Liver (tissue), 8 donors: ENCODE measurements at regions not wholly inside any gene's neighbourhood (a gene's known extent, or its start where the extent isn't known, plus 50 kb on each side); places are given as distances from the start of the nearest gene placed in this dataset.
"Not testable (repeated sequence)": the region's sequence is repeated elsewhere in the genome, so short reads cannot be mapped to it uniquely, and the experiment has no call there.

ENCODE experiments used
- DNase-seq: peaks from one replicate; pipeline ENCODE4 v3.0.0-alpha.2; 2017; ENCODE audit warnings: low spot score
- H3K27ac ChIP-seq, 2 donors: one replicate each; pipeline ENCODE4 v1.7.0; 2013; ENCODE audit warnings: inconsistent platforms in 2 of 2, low read length in 2 of 2, control low read depth in 1 of 2, low read depth in 1 of 2, mild to moderate bottlenecking in 1 of 2
- H3K27me3 ChIP-seq, 4 donors: one replicate each; pipeline versions ENCODE4 v1.6.1 to v1.7.0; 2013; ENCODE audit warnings: low read length in 3 of 4, inconsistent platforms in 1 of 4, mild to moderate bottlenecking in 1 of 4, moderate library complexity in 1 of 4; ENCODE audit not compliant: control insufficient read depth in 4 of 4, insufficient read depth in 4 of 4
- H3K36me3 ChIP-seq, 4 donors: one replicate each; pipeline versions ENCODE4 v1.6.1 to v1.7.0; 2013; ENCODE audit warnings: low read length in 3 of 4, mild to moderate bottlenecking in 3 of 4, low read depth in 1 of 4, moderate library complexity in 1 of 4; ENCODE audit not compliant: control insufficient read depth in 4 of 4, insufficient read depth in 3 of 4
- H3K4me1 ChIP-seq, 4 donors: one replicate each; pipeline versions ENCODE4 v1.6.1 to v1.7.0; 2013; ENCODE audit warnings: low read length in 3 of 4, mild to moderate bottlenecking in 3 of 4, moderate library complexity in 1 of 4; ENCODE audit not compliant: control insufficient read depth in 4 of 4, insufficient read depth in 4 of 4
- H3K4me3 ChIP-seq, 3 donors: one replicate each; pipeline versions ENCODE4 v1.6.1 to v1.7.0; 2013; ENCODE audit warnings: low read length in 3 of 3, control low read depth in 1 of 3, low read depth in 1 of 3, mild to moderate bottlenecking in 1 of 3
- H3K9ac ChIP-seq, 2 donors: one replicate each; pipeline ENCODE4 v1.7.0; 2013; ENCODE audit warnings: low read length in 2 of 2, mild to moderate bottlenecking in 2 of 2, moderate library complexity in 2 of 2, control low read depth in 1 of 2, low read depth in 1 of 2
- H3K9me3 ChIP-seq, 4 donors: one replicate each; pipeline versions ENCODE4 v1.6.1 to v1.7.0; 2013; ENCODE audit warnings: low read length in 3 of 4; ENCODE audit not compliant: control insufficient read depth in 4 of 4
- FOXA1 ChIP-seq: IDR thresholded peaks from 2 replicates; pipeline ENCODE4 v1.6.1; 2016; ENCODE audit warnings: antibody characterized with exemption
- FOXA2 ChIP-seq: IDR thresholded peaks from 2 replicates; pipeline ENCODE4 v1.6.1; 2016; ENCODE audit warnings: antibody characterized with exemption
- GABPA ChIP-seq, 2 donors: IDR thresholded peaks in 1 of 2; conservative IDR thresholded peaks in 1 of 2; 2 replicates each; pipeline ENCODE4 v1.6.1; 2016; ENCODE audit warnings: antibody characterized with exemption in 2 of 2, mild to moderate bottlenecking in 1 of 2, moderate library complexity in 1 of 2
- HNF4G ChIP-seq: IDR thresholded peaks from 2 replicates; pipeline ENCODE4 v1.6.1; 2016; ENCODE audit warnings: antibody characterized with exemption
- JUND ChIP-seq, 2 donors: IDR thresholded peaks; 2 replicates each; pipeline ENCODE4 v1.6.1; 2016; ENCODE audit warnings: antibody characterized with exemption in 2 of 2
- NR2F2 ChIP-seq: IDR thresholded peaks from 2 replicates; pipeline ENCODE4 v1.6.1; 2016; ENCODE audit warnings: antibody characterized with exemption
- RAD21 ChIP-seq, 2 donors: IDR thresholded peaks; 2 replicates each; pipeline ENCODE4 v1.6.1; 2016; ENCODE audit warnings: antibody characterized with exemption in 2 of 2, mild to moderate bottlenecking in 2 of 2
- RXRA ChIP-seq, 2 donors: IDR thresholded peaks; 2 replicates each; pipeline ENCODE4 v1.6.1; 2017 to 2018; ENCODE audit warnings: antibody characterized with exemption in 2 of 2, mild to moderate bottlenecking in 1 of 2
- SP1 ChIP-seq: IDR thresholded peaks from 2 replicates; pipeline ENCODE4 v1.6.1; 2018; ENCODE audit warnings: antibody characterized with exemption, mild to moderate bottlenecking
- YY1 ChIP-seq: IDR thresholded peaks from 2 replicates; pipeline ENCODE4 v1.6.1; 2016; ENCODE audit warnings: antibody characterized with exemption, mild to moderate bottlenecking
- WGBS: extraction: QIAGEN DNeasy Blood & Tissue Kit; methylation state at CpG from one replicate; pipeline ENCODE4 v1.1.7; 2013; 5-methylcytosine and 5-hydroxymethylcytosine counted together
- TF ChIP-seq, protein P1 (sequence below): IDR thresholded peaks from 2 replicates; pipeline ENCODE4 v1.6.1; 2016; ENCODE audit warnings: antibody characterized with exemption
- TF ChIP-seq, protein P2 (sequence below): IDR thresholded peaks from 2 replicates; pipeline ENCODE4 v1.6.1; 2016; ENCODE audit warnings: antibody characterized with exemption, mild to moderate bottlenecking
- TF ChIP-seq, protein P3 (sequence below): IDR thresholded peaks from 2 replicates; pipeline ENCODE4 v1.6.1; 2016; ENCODE audit warnings: antibody characterized with exemption
- TF ChIP-seq, protein P4 (sequence below): IDR thresholded peaks from 2 replicates; pipeline ENCODE4 v1.6.1; 2016; ENCODE audit warnings: antibody characterized with exemption
- TF ChIP-seq, protein P5 (sequence below): fragments of 150-350 bp; IDR thresholded peaks from 2 replicates; pipeline ENCODE4 v1.5.1; 2017; ENCODE audit warnings: improper control_type of control experiment, low read depth, low read length; ENCODE audit not compliant: missing input control
- donor health status: healthy.
- donor health status: healthy.
- donor health status: healthy.
- donor health status: healthy.
- donor health status: healthy.

DNA sequence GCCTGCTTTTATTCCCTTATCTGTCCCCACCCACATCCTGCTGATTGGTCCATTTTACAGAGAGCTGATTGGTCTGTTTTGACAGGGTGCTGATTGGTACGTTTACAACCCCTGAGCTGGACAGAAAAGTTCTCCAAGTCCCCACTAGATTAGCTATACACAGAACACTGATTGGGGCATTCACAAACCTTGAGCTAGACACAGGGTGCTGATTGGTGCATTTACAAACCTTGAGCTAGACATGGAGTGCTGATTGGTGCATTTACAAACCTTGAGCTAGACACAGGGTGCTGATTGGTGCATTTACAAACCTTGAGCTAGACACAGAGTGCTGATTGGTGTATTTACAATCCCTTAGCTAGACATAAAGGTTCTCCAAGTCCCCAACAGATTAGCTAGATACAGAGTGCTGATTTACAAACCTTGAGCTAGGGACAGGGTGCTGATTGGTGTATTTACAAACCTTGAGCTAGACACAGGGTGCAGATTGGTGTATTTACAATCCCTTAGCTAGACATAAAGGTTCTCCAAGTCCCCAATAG, 158.2 kb downstream of the BRD1 start:
- H3K9ac ChIP-seq, H3K4me1 ChIP-seq, H3K27ac ChIP-seq, H3K36me3 ChIP-seq, H3K9me3 ChIP-seq, H3K4me3 ChIP-seq, H3K27me3 ChIP-seq, DNase-seq: not testable (repeated sequence)
- WGBS, result 80% methylated on average over 1 of the region's 1 CpG

DNA sequence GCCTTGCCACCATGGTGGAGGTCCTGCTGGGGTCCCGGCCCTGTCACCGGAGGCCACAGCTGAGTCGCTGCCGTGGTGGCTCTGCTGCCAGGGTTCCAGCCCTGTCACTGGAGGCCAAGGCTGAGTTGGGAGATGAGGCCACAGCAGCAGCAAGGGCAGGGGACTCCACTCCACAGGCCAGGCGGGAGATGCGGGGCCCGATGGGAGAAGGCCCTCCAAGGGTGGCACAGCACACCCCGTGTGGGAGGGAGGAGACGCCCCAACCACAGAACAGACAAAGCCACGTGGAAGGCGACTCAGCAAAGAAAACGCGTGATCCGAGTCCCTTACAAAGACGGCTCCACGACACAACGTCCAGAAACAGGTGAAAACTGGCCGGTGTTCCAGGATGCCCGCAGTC, 159.3 kb downstream of the BRD1 start:
- Histone ChIP-seq H3K4me3 (no peak overlapping the region), H3K27me3 (peaks cover 0 to 6% (median 5%) of the 10 kb centered on the region in 4 donors), H3K36me3 (no peaks in the 10 kb centered on the region), H3K4me1 (peaks cover 0 to 5% (median 0%) of the 10 kb centered on the region in 4 donors), H3K9me3 (no peaks in the 10 kb centered on the region), H3K9ac (no peak overlapping the region), H3K27ac (no peak overlapping the region)
- no peak for DNase-seq
- WGBS, result 80% methylated on average over 19 of the region's 19 CpGs
- TF ChIP-seq JUND (IDR thresholded peaks at IDR 0.05) (no peak), RAD21 (IDR thresholded peaks at IDR 0.05) (no peak), YY1 (no peak), FOXA2 (no peak), NR2F2 (no peak), RXRA (IDR thresholded peaks at IDR 0.05) (no peak), HNF4G (no peak), FOXA1 (no peak), GABPA (IDR thresholded peaks at IDR 0.05 in 1 of 2, conservative IDR thresholded peaks at IDR 0.05 in 1 of 2) (no peak), SP1 (no peak)
- TF ChIP-seq, protein P1, sequence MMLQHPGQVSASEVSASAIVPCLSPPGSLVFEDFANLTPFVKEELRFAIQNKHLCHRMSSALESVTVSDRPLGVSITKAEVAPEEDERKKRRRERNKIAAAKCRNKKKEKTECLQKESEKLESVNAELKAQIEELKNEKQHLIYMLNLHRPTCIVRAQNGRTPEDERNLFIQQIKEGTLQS, result no peak
- TF ChIP-seq, protein P2, sequence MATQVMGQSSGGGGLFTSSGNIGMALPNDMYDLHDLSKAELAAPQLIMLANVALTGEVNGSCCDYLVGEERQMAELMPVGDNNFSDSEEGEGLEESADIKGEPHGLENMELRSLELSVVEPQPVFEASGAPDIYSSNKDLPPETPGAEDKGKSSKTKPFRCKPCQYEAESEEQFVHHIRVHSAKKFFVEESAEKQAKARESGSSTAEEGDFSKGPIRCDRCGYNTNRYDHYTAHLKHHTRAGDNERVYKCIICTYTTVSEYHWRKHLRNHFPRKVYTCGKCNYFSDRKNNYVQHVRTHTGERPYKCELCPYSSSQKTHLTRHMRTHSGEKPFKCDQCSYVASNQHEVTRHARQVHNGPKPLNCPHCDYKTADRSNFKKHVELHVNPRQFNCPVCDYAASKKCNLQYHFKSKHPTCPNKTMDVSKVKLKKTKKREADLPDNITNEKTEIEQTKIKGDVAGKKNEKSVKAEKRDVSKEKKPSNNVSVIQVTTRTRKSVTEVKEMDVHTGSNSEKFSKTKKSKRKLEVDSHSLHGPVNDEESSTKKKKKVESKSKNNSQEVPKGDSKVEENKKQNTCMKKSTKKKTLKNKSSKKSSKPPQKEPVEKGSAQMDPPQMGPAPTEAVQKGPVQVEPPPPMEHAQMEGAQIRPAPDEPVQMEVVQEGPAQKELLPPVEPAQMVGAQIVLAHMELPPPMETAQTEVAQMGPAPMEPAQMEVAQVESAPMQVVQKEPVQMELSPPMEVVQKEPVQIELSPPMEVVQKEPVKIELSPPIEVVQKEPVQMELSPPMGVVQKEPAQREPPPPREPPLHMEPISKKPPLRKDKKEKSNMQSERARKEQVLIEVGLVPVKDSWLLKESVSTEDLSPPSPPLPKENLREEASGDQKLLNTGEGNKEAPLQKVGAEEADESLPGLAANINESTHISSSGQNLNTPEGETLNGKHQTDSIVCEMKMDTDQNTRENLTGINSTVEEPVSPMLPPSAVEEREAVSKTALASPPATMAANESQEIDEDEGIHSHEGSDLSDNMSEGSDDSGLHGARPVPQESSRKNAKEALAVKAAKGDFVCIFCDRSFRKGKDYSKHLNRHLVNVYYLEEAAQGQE, result no peak
- TF ChIP-seq, protein P3, sequence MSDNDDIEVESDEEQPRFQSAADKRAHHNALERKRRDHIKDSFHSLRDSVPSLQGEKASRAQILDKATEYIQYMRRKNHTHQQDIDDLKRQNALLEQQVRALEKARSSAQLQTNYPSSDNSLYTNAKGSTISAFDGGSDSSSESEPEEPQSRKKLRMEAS, result no peak
- TF ChIP-seq, protein P4, sequence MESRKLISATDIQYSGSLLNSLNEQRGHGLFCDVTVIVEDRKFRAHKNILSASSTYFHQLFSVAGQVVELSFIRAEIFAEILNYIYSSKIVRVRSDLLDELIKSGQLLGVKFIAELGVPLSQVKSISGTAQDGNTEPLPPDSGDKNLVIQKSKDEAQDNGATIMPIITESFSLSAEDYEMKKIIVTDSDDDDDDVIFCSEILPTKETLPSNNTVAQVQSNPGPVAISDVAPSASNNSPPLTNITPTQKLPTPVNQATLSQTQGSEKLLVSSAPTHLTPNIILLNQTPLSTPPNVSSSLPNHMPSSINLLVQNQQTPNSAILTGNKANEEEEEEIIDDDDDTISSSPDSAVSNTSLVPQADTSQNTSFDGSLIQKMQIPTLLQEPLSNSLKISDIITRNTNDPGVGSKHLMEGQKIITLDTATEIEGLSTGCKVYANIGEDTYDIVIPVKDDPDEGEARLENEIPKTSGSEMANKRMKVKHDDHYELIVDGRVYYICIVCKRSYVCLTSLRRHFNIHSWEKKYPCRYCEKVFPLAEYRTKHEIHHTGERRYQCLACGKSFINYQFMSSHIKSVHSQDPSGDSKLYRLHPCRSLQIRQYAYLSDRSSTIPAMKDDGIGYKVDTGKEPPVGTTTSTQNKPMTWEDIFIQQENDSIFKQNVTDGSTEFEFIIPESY, result no peak
- TF ChIP-seq, protein P5, sequence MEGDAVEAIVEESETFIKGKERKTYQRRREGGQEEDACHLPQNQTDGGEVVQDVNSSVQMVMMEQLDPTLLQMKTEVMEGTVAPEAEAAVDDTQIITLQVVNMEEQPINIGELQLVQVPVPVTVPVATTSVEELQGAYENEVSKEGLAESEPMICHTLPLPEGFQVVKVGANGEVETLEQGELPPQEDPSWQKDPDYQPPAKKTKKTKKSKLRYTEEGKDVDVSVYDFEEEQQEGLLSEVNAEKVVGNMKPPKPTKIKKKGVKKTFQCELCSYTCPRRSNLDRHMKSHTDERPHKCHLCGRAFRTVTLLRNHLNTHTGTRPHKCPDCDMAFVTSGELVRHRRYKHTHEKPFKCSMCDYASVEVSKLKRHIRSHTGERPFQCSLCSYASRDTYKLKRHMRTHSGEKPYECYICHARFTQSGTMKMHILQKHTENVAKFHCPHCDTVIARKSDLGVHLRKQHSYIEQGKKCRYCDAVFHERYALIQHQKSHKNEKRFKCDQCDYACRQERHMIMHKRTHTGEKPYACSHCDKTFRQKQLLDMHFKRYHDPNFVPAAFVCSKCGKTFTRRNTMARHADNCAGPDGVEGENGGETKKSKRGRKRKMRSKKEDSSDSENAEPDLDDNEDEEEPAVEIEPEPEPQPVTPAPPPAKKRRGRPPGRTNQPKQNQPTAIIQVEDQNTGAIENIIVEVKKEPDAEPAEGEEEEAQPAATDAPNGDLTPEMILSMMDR, result no peak
